Aorta (tissue), 5 donors: ENCODE measurements at regions not wholly inside any gene's neighbourhood (a gene's known extent, or its start where the extent isn't known, plus 50 kb on each side); places are given as distances from the start of the nearest gene placed in this dataset.
"Not testable (repeated sequence)": the region's sequence is repeated elsewhere in the genome, so short reads cannot be mapped to it uniquely, and the experiment has no call there.

Experiments
- ATAC-seq: fragments of 200-7000 bp; cut with Tn5 transposase; one replicate; pipeline ENCODE4 v1.9.1; 2022; ENCODE audit warnings: moderate library complexity; ENCODE audit not compliant: low FRiP score
- DNase-seq, 2 donors: peaks; one replicate each; pipeline ENCODE4 v3.0.0-alpha.2; 2020
- H3K27ac ChIP-seq, 2 donors: one replicate each; pipeline ENCODE4 v1.5.1; 2013; ENCODE audit warnings: low read length in 2 of 2, mild to moderate bottlenecking in 2 of 2, moderate library complexity in 2 of 2, control low read depth in 1 of 2, inconsistent platforms in 1 of 2, low read depth in 1 of 2
- H3K27me3 ChIP-seq, 2 donors: one replicate each; pipeline ENCODE4 v1.6.1; 2013; ENCODE audit warnings: control low read depth in 1 of 2, low read length in 1 of 2, mild to moderate bottlenecking in 1 of 2, moderate library complexity in 1 of 2; ENCODE audit not compliant: insufficient read depth in 2 of 2, control insufficient read depth in 1 of 2
- H3K36me3 ChIP-seq, 2 donors: one replicate each; pipeline ENCODE4 v1.6.1; 2013; ENCODE audit warnings: control low read depth in 1 of 2, low read length in 1 of 2, mild to moderate bottlenecking in 1 of 2; ENCODE audit not compliant: insufficient read depth in 2 of 2, control insufficient read depth in 1 of 2
- H3K4me1 ChIP-seq, 2 donors: one replicate each; pipeline ENCODE4 v1.6.1; 2013; ENCODE audit warnings: low read length in 2 of 2, control low read depth in 1 of 2, mild to moderate bottlenecking in 1 of 2, moderate library complexity in 1 of 2; ENCODE audit not compliant: insufficient read depth in 2 of 2, control insufficient read depth in 1 of 2
- H3K4me3 ChIP-seq, 2 donors: one replicate each; pipeline ENCODE4 v1.5.1; 2013; ENCODE audit warnings: low read length in 2 of 2, control low read depth in 1 of 2, mild to moderate bottlenecking in 1 of 2
- H3K9me3 ChIP-seq: one replicate; pipeline ENCODE4 v1.6.1; 2013; ENCODE audit warnings: mild to moderate bottlenecking, low read length; ENCODE audit not compliant: control insufficient read depth
- WGBS, 2 donors: extraction: QIAGEN DNeasy Blood & Tissue Kit; methylation state at CpG; one replicate each; pipeline ENCODE4 v1.1.7; 2013; 5-methylcytosine and 5-hydroxymethylcytosine counted together
- intact Hi-C, 2 donors: fragments of 100-400 bp; cut with DNase I; formaldehyde crosslinking; loops; one replicate each; pipeline versions ENCODE4 v1.14.2 to v1.15.0; 2022
- donor health status: healthy with polysubstance abuse.
- donor health status: Bipolar disorder and iron deficiency.
- donor health status: DM: no; HTN: no; CAD: no.
- donor health status: DM: no; HTN: no; CAD: no.
- donor health status: DM: yes; HTN: yes; CAD: no.

- intact Hi-C loops, result not testable (repeated sequence)
- WGBS, 2 donors, result 90 to 94% methylated on average over 2 of the region's 2 CpGs
- DNase-seq, result peak in 1 of 2 donors; percentile 23
These were observed 94.6 kb upstream of the TBX22 start for GRCh38 chrX:79919958-79920357.

GRCh38 chrX:79926791-79927190 is 87.8 kb upstream of the TBX22 start:
- 79 to 91% methylated on average over 21 to 24 of the region's 24 CpGs for WGBS, 2 donors
- intact Hi-C loops, H3K27ac ChIP-seq, ATAC-seq, H3K9me3 ChIP-seq, H3K36me3 ChIP-seq, H3K4me3 ChIP-seq, H3K27me3 ChIP-seq, H3K4me1 ChIP-seq: not testable (repeated sequence)
- peak in 1 of 2 donors; percentile 15 for DNase-seq

More at GRCh38 chrX:79919958-79920357, 94.6 kb upstream of the TBX22 start:
- ATAC-seq, H3K36me3 ChIP-seq, H3K4me3 ChIP-seq, H3K9me3 ChIP-seq, H3K27me3 ChIP-seq, H3K4me1 ChIP-seq, H3K27ac ChIP-seq: not testable (repeated sequence)

GRCh38 chrX:79933938-79934337 is 80.6 kb upstream of the TBX22 start:
- 88 to 90% methylated on average over 1 of the region's 1 CpG for WGBS, 2 donors
- Histone ChIP-seq H3K36me3 (no peaks in the 10 kb centered on the region), H3K4me1 (no peaks in the 10 kb centered on the region), H3K27me3 (no peaks in the 10 kb centered on the region), H3K27ac (no peak overlapping the region), H3K4me3 (no peak overlapping the region), H3K9me3 (no peaks in the 10 kb centered on the region)
- DNase-seq (no peak), ATAC-seq (no peak)
- intact Hi-C loops, result no loop called here

- H3K4me1 ChIP-seq, intact Hi-C loops, ATAC-seq, H3K27me3 ChIP-seq, H3K9me3 ChIP-seq, H3K27ac ChIP-seq, DNase-seq, H3K4me3 ChIP-seq, H3K36me3 ChIP-seq: not testable (repeated sequence)
- 89 to 94% methylated on average over 5 of the region's 5 CpGs for WGBS, 2 donors
These were observed 50.4 kb upstream of the TBX22 start for GRCh38 chrX:79964173-79964572.
